ENCODE measurements at regions not wholly inside any gene's neighbourhood (a gene's known extent, or its start where the extent isn't known, plus 50 kb on each side); places are given as distances from the start of the nearest gene placed in this dataset.

DNA sequence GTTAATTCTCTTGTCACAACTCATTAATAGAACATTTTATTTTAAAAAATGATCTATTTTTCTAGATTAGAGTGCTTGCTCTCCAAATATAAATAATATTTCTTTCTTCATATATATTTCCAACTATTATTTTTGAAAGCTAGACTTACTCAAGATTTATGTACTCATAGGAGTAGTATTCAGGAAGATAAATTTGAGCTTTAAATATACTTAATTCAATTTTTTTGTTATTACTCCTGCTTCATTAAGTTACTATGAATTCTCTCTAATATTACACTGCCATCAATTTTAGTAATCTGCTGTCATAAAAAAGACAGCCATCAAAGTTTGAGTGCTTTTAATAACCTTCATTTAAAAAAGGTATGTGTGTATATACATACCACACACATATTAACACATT is 161.9 kb upstream of the PCDH9 start:
- TF ChIP-seq, protein P1, sequence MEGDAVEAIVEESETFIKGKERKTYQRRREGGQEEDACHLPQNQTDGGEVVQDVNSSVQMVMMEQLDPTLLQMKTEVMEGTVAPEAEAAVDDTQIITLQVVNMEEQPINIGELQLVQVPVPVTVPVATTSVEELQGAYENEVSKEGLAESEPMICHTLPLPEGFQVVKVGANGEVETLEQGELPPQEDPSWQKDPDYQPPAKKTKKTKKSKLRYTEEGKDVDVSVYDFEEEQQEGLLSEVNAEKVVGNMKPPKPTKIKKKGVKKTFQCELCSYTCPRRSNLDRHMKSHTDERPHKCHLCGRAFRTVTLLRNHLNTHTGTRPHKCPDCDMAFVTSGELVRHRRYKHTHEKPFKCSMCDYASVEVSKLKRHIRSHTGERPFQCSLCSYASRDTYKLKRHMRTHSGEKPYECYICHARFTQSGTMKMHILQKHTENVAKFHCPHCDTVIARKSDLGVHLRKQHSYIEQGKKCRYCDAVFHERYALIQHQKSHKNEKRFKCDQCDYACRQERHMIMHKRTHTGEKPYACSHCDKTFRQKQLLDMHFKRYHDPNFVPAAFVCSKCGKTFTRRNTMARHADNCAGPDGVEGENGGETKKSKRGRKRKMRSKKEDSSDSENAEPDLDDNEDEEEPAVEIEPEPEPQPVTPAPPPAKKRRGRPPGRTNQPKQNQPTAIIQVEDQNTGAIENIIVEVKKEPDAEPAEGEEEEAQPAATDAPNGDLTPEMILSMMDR (IDR thresholded peaks at IDR 0.05): no peak
- TF ChIP-seq POLR2A (IDR thresholded peaks at IDR 0.05): no peak

Data from heart left ventricle (tissue), 13 donors.